ENCODE measurements at regions not wholly inside any gene's neighbourhood (a gene's known extent, or its start where the extent isn't known, plus 50 kb on each side); places are given as distances from the start of the nearest gene placed in this dataset.
"Not testable (repeated sequence)": the region's sequence is repeated elsewhere in the genome, so short reads cannot be mapped to it uniquely, and the experiment has no call there.

DNA sequence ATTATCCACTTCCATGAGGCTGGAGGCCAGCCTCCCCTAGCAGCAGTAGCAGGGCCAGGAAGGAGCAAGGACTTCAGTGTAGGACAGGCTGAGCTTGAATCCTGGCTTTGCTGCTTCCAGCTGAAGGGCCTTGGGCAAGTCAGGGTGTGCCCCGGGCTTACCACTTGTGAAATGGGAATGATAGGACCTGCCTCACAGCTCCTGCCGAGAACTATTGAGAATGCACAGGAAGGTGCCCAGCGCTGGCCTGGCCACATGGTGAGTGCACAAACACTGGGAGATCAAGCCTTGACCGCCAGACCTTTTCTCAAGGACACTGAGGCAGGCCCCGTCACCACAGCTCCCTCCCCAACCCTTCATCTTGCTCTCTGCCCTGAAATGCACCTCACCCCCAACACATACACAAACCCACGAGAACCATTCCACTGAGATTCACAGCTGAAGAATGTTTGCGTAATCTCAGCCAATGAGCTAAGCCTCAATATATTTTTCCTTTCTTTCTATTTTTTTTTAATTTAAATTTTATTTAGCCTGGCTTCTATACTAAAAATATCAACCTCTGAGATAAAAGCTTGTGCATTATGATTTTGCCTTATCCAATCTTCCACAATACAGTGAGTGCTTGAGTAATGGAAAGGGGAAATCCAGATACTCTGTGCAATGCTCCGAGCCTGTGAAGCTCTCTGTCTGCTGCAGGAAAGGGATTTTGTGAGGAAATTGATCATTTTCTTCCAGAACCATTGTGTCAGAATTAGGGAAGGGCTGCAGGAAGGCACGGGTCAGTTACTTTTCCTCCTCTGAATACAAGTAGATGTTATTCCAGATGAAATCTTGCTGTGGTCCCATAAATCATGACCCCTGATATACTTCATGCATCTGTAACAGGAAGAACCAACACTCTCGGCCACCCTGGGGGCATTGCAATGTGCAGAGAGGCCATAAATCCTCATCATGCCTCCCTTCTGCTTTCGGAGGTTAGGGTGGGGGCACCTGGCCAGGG lies 193.9 kb downstream of the TLE3 start:
- DNase-seq = no peak

DNA sequence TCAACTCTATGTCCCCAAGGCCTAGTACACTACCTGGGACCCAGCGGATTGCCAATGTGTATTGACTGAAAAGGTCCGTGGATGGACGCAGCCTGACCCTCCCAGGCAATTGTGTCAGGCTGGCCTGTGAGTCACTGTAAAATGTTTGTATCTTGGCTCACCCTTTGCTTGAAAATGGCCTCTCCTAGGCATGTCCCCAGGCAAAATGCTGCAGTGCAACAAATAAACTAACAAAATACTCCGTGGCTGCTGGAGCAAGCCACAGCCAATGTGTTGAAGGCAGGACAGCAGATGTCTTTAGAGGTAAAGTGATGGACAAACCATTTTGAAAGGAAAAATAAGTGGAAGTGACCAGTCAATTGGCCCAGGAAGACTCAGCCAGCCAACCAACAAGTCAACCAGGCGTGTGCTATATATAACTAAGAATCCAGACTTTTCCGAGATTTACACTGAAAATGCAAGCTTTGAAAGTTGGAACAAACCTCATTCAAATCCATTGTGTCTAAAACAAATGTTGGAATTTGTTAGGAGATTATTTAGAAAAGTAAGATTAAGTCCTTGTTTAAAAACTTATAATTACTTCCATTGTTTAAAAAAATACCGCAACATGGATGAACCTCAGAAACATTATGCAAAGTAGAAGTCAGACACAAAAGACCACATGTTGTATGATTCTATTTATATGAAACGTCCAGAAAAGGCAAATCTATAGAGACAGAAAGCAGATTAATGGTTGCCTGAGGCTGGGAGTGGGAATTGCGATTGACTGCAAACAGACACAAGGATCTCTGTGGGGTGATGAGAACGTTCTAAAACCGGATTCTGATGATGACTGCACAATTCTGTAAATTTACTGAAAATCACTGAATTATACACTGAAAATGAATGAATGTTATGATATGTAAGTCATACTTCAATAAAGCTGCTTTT lies 191.2 kb downstream of the TLE3 start:
- no peak for DNase-seq

DNA sequence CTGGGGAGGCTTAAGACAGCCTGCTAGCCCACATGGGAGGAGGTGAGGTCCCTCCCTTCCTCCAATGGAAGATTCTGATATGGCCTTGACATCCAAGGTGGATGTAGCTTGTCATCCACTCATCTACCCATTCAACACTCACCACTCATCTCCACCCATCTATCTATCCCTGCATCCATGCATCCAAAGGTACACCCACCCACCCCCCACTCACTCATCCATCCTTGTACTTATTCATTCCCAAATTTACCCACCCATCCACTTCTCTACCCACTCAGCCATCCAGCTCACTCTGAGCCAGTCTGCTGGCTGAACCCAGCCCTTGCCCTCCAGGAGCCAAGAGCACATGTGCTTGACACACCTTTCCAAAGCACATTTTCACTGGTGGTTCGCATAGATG lies 189.7 kb downstream of the TLE3 start:
- no peak for DNase-seq

DNA sequence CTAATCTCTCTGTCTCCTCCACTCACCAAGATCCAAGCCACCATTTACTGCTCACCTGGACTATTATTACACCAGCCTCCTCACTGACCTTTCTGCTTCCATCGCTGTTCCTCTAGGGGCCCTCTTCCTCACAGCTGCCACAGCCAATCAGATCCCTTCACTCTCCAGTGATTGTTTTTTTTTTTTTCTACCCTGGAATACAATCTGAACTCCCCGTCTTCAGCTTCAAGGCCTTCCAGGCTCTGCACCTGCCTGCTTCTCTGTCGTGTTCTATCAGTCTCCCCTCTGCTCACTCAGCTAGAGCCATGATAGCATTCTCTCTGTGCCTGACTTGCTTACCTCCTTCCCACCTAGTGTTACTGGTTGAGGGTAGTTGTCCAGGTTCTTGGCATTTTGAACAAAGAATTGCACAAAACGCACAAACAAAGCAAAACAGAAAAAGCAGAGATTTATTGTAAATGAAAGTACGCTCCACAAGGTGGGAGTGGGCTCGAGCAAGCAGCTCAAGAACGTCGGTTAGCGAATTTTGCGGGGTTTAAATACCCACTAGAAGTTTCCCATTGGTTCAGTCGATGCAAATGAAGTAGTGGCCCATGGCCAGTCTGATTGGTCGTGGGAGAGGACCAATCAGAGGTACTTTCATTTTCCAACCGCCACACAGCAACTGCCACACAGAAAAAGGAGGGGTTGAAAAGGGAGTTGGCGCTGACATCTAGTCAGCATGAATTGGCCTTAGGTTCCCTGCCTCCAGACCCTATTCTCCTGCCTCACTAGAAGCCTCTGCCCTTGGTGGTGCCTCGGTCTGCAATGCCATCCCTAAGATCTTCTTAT lies 188.9 kb downstream of the TLE3 start:
- DNase-seq = no peak

DNA sequence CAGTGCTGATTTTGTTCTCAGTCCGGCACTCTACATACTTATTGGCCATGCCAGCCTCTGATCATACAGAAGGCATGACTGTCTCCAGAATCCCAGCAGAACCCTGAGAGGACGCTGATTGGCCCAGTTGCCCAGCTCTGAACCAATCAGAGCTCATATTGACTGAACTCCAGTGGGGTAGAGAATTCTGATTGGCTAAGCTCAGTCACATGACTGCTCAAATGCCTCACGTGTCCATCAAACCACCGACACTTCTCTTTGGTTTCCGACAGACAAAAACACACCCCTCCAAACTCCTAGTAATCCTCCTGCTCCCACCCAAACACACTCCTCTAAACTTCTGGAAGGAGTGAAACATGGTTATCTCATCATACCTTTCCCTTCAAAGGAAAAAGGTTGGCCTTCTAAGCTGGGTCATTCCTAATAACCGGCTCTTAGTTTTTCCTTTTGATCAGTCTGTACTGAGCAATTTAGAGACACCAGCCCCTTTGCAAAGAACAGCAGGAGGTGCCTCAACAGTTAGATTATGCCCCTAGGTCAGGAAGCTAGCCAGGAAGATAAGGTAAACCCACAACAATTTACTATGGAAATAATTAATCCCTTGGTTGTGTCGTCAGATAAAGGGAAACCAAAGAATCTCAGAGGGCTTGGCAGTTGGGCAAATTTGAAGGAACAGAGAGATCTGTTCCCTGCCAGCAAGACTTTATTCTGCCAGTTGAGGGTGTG lies 187.8 kb downstream of the TLE3 start:
- no peak for DNase-seq

DNA sequence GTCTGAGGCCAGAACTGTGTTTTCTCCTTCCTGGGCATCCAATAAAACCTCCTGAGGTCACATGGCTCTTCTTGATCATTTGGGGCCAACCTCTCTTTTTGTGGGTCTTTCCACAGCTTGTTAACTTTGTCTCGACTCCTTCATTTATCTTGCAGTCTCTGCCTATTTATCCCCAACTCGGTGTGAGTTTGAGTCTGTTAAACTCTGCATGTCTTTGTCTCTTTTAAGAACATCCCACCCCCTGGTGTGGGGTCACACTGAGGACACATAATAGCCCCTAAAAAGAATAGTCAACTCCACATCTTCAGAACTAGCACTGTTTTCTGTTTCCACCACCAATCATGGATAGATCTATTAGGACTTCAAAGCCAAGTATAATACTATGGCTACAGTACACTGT lies 187.2 kb downstream of the TLE3 start:
- no peak for DNase-seq

DNA sequence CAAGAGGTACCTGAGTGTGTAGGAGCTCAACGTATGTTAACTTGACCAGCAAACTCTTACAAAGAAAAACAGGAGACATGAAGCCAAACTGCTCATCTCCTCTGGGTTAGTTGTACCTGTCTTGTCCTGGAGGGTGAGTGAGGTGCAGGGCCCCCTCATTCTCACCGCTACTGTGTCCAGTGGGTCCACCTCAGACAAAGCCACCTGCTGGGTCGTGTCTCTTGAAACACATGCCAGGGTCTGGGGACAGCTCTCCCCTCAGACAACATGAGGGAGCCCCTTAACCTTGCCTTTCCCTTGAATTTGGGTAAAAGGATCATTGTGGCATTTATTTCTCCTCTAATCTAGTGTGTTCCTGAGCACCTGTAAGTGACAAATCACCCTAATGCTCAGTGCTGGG lies 185.6 kb downstream of the TLE3 start:
- no peak for DNase-seq

DNA sequence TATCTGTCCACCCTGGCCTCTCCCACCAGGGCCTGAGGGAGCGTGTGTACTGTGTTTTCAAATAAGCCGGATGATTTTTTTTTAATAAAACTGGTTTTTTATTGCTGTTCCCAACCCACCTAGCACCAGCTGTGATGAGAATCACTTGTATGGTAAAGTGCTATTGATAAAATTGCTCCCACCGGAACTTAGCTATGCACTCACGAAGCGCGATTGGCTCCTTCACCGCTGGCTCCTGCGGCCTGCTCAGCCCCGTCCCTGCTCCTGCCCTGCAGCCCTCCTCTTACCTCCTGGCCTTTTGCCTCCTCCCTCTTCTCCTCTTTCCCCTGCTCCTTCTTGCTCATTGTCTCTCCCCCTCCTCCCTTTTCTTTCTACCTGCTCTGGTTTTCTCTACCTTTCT lies 183.7 kb downstream of the TLE3 start:
- no peak for DNase-seq

DNA sequence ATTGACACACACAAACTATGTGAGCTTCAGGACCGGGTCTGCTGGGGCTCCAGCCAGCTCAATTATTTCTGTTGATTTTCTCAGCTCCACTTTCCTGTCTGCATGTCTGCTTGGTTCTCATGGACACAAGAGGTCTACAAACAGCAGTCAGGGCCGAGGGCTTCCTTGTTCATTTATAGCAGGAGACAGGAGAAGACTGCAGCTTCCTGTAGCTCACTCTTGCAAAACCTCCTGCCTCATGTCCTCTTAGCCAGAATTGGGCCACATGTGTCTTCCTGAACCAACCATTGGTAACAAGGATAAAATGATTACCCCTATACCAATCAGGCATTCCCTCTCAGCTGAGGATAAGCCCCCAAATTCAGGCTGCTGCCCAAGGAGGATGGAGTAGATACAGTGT lies 182.8 kb downstream of the TLE3 start:
- no peak for DNase-seq

DNA sequence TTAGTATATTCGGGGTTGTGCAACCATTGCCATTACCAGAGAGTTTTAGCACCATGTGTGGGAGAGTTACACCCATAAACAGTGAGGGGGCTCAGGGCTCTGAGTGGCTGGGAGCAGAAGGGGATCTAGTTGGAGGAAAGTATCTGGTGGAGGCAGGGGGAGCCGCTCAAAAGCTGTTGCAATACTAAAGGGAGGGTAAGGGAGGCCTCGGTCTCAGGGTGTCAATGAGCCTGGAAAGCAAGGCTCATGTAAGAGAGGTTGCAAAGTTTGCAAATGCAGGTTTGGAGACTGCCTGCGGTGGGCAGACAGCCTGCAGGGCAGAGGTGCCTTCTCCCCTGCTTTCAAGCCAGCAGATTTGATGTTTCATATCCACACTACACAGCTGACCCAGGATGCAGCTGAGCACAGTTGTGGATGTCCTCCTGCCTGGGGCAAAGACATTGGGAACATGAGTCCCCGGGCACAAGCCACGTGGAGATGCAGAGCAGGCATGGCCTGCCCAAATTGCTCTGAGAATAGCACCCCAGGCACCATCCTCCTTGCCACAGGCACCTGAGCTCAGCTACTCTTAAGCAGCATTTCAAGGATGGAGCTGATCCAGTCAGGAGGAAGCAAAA lies 181.4 kb downstream of the TLE3 start:
- no peak for DNase-seq

DNA sequence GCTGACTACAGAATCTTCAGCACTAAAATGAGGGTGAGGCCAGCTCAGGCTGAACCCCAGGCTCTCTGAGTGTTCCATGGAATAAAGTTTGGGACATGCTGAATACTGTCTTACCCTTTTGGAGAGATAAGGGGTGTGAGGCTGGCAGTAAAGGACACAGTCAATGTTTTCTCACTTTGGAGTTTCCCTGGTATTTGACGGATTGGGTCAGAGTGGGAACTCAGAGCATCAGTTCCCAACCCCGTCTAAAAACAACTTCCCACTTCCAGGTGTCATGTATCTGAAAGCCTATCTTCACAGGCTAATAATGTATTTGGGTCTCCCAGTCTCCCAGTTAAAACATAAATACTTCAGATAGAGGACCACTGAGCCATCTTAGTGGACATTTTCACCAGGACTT lies 180.7 kb downstream of the TLE3 start:
- DNase-seq = no peak

DNA sequence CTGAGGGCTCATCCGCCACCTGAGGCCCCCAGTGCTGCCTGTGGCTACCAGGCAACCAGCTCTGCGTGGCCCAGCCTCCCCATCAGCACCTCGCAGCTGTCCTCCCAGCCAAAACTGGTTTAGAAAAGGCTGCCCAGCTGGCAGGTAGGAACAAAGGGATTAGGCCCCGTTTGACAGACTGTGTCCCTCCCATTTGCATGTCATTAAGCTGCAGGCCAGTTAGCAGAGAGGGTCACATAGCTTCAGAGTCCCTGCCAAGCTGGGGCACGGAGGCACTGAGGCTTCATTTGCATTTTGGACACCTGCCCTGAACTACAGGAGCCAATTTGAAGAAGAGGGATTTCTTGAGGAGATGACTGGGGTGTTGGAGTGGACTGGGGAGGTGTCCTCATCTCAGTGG lies 177.9 kb downstream of the TLE3 start:
- DNase-seq = no peak

DNA sequence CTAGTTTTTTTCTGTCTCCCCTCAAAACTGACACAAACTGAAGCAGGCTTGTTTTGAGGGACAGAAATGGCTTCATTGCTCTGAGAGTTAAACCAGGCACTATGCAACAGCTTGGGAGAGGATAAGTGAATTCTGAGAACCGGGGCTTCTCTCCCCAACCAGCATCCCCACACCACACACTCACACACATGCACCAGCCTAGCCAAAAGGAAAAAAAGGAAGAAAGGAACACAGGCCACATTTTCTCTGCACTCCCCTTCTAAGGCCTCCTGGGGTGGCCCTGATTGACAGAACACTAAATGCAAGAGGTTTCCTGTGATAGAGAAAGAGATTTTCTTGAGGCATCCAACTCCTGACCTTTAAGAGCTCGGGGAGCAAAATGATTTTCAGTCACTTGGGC lies 177.5 kb downstream of the TLE3 start:
- no peak for DNase-seq

DNA sequence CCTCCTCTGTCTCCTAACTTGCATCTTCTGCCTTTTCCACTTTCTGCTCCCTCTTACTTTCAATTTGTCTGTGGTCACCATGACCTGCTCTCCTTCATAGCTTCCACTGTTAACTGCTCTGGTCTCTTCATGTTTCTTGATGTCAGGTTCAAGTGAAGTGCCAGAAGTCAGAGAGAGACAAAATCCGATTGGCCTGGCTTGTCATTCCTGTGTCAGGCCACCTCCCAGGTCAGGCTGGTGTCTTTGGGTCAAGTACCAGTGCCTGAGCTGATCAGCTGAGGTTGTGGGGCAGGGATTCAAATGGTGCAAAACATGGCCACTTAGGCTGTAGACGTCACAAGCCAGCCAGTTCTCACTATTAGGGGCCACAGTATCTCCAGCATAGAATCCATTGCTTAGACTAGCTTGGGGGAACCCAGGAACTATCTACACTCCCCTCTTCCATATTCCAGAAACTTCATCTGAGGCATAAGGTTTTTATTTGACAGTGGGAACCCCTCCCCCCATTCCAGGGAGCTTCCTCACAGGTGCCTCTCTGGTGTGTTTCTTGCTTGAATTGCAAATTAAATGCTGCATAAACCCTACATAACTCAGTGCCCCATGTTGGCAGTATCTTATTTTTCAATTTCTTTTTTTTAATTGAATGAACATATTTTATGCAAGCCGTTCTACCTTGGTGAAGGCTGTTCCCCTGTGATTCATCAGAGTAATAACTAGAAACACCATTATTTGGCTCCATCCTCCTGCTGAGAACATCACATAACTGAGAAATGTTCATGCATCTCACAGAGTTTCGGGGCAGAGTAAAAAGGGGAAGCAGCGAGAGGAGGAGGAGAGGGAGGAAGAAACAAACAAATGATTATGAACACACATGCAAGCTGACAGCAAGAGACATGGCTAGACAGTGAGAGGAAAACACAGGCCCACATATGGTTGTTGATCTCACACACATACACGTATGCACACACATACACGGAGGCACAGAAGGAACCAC lies 175.8 kb downstream of the TLE3 start:
- no peak for DNase-seq

DNA sequence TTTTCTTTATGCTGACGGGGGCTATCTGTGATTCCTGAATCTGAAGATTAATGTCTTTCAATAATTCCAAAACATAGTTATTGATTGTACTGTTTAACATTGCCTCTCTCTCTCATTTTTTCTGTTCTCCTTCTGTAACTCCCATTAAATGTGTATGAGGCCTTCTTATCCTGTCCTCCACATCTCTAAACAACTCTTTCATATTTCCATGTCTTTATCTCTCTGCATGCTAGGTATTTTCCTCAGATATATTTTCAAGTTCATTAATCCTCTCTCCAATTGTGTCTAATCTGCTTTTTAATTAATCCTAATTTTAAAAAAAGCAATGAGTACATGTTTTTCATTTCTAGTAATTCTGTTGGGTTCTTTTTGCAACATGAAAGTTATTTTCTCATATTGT lies 173.2 kb downstream of the TLE3 start:
- no peak for DNase-seq

DNA sequence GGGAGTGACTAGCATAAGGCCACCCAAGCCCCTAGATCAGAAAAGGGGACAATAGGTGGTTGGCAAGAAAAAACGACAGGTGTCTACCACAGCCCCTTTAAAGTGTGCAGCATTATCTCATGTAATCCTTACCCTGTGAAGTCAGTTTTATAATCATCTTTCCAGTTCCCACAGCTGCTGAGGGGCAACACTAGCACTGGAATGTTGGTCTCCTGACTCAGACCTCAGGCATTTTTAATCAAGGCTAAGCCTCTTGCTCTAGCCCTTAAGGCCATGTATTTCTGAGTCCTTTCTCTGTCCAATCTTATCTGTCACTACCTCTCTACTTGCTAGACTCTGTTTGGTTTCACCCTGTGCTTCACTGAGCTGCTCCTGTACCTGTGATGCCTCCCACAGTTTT lies 171.7 kb downstream of the TLE3 start:
- DNase-seq = no peak

DNA sequence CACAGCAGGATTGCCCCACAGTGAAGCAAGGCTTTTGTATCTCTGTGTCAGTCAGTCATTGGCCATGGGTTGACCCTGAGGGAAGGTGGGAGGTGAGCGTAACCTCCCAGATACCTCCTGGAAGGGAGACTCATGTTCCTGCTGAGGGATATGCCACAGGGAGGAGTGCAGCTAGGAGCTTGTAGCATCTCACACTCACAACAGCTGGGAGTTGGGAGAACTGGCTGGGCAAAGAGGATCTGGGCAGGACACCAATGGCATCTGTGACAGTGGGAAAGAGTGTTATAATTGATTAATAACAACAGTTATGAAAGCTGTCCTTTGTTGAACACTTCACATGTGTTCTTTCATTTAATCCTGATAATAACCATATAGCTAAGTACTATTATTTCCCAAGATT lies 171.0 kb downstream of the TLE3 start:
- no peak for DNase-seq

DNA sequence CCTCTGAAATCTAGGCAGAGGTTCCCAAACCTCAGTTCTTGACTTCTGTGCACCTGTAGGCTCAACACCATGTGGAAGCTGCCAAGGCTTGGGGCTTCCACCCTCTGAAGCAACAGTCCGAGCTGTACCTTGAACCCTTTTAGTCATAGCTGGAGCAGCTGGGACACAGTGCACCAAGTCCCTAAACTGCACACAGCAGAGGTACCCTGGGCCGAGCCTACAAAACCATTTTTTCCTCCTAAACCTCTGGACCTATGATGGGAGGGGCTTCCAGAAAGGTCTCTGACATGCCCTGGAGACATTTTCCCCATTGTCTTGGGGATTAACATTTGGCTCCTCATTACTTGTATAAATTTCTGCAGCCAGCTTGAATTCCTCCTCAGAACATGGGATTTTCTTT lies 168.8 kb downstream of the TLE3 start:
- not testable (repeated sequence) for DNase-seq

DNA sequence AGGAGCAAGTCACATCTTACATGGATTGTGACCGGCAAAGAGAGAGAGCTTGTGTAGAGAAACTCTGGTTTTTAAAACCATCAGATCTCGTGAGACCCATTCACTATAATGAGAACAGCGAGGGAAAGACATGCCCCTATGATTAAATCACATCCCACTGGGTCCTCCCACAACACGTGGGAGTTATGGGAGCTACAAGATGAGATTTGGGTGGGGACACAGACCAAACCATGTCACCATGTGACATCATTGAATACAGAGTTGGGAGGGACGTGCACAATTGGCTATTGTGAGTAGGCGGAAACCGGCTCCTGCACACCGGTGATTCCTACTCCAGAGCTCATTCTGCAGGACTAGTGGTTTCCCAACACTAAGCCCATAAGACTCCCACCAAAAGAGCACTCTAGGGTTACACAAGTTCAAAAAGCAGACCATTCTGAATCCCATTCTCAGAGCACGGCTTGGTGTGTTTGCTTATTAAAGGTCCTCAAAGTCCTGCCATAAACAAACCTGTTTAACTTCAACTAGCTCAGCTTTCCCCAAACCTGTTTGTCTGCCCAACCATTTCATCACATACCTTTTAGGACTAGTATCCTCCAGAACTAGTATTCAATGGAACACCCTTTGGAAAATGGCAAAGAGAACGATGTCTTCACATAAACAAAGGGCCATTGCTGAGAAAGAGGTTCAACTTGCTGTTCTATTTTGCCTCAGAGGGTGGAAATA lies 167.6 kb downstream of the TLE3 start:
- no peak for DNase-seq

DNA sequence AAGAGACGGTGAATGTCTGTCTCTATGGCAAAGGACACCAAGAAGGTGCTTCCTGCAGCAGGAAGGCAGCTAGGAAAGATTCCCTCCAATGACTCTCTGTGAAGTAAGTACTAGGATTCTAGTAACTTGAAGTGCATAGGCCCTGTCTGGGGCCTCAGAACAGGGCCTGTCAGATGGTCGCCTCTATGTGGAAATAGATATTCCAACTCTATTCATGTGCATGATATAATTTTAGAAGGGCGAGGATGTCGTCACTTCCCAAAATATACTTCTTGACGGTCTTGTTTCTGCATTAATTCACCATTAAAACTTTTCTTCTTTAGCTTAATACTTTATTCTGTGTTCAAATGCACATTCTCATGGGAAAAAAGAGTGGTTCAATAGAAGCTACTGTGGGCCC lies 167.0 kb downstream of the TLE3 start:
- DNase-seq = no peak

Data from stimulated activated CD4-positive, alpha-beta T cell treated with anti-CD3 and anti-CD28 coated beads, Interleukin-4, amount 100 ng/mL, for 1 hour (primary cell).